CD14-positive monocyte (primary cell): ENCODE measurements at regions not wholly inside any gene's neighbourhood (a gene's known extent, or its start where the extent isn't known, plus 50 kb on each side); places are given as distances from the start of the nearest gene placed in this dataset.

Experiments
- DNase-seq, 3 donors: peaks; one replicate each; pipeline ENCODE4 v3.0.0-alpha.2; 2011 to 2022
- H2AFZ ChIP-seq: 2 replicates; pipeline ENCODE4 v1.6.0; 2012; ENCODE audit warnings: mild to moderate bottlenecking, low read depth, low read length, inconsistent platforms; ENCODE audit not compliant: insufficient read depth, poor library complexity, severe bottlenecking
- H3K27ac ChIP-seq, 2 donors: 1 replicate in 1 of 2; 2 replicates in 1 of 2; pipeline ENCODE4 v1.5.1; 2012 to 2013; ENCODE audit warnings: low read length in 2 of 2, control low read depth in 1 of 2, inconsistent platforms in 1 of 2, low read depth in 1 of 2, mild to moderate bottlenecking in 1 of 2
- H3K27me3 ChIP-seq, 2 donors: one replicate each; pipeline versions ENCODE4 v1.6.0 to v1.6.1; 2011 to 2013; ENCODE audit warnings: low read length in 2 of 2; ENCODE audit not compliant: control insufficient read depth in 2 of 2, insufficient read depth in 2 of 2
- H3K36me3 ChIP-seq, 2 donors: replicated peaks in 1 of 2; 1 replicate in 1 of 2; 2 replicates in 1 of 2; pipeline versions ENCODE4 v1.5.1 to v1.6.1; 2012 to 2013; ENCODE audit warnings: low read length in 2 of 2, control low read depth in 1 of 2, inconsistent platforms in 1 of 2, mild to moderate bottlenecking in 1 of 2; ENCODE audit not compliant: insufficient read depth in 2 of 2, control insufficient read depth in 1 of 2
- H3K4me1 ChIP-seq, 2 donors: 1 replicate in 1 of 2; 2 replicates in 1 of 2; pipeline versions ENCODE4 v1.5.1 to v1.6.1; 2012 to 2013; ENCODE audit warnings: low read length in 2 of 2, control low read depth in 1 of 2, inconsistent platforms in 1 of 2, mild to moderate bottlenecking in 1 of 2, moderate library complexity in 1 of 2; ENCODE audit not compliant: insufficient read depth in 2 of 2, control insufficient read depth in 1 of 2
- H3K4me2 ChIP-seq: replicated peaks from 2 replicates; pipeline ENCODE3; 2012; ENCODE audit warnings: low read length, moderate library complexity, mild to moderate bottlenecking; ENCODE audit not compliant: poor library complexity, severe bottlenecking; ENCODE audit errors: extremely low read depth
- H3K4me3 ChIP-seq, 3 experiments: fragments of 200-600 bp in 1 of 3; sonication (generic) in 1 of 3; replicated peaks in 1 of 3; 1 replicate in 2 of 3; 2 replicates in 1 of 3; pipeline ENCODE4 v1.5.1; 2011 to 2013; ENCODE audit warnings: low read length in 3 of 3, mild to moderate bottlenecking in 3 of 3, control low read depth in 2 of 3, low read depth in 2 of 3, inconsistent platforms in 1 of 3, moderate library complexity in 1 of 3
- H3K79me2 ChIP-seq: 2 replicates; pipeline ENCODE4 v1.6.0; 2012; ENCODE audit warnings: mild to moderate bottlenecking, control low read depth, inconsistent platforms, low read length, moderate library complexity; ENCODE audit not compliant: insufficient read depth
- H3K9ac ChIP-seq: 2 replicates; pipeline ENCODE4 v1.6.0; 2017; ENCODE audit warnings: low read length, mild to moderate bottlenecking; ENCODE audit not compliant: insufficient read depth, poor library complexity, severe bottlenecking
- H3K9me3 ChIP-seq, 2 donors: replicated peaks in 1 of 2; 1 replicate in 1 of 2; 2 replicates in 1 of 2; pipeline versions ENCODE4 v1.5.1 to v1.6.1; 2012 to 2013; ENCODE audit warnings: low read length in 2 of 2, control low read depth in 1 of 2; ENCODE audit not compliant: control insufficient read depth in 1 of 2, insufficient read depth in 1 of 2
- H4K20me1 ChIP-seq: 2 replicates; pipeline ENCODE4 v1.6.0; 2012; ENCODE audit warnings: mild to moderate bottlenecking, low read length, control low read depth, moderate library complexity; ENCODE audit not compliant: insufficient read depth
- H3K27ac Mint-ChIP-seq, 7 donors: one replicate each; pipeline ENCODE4 v1.8.0; 2020; ENCODE audit warnings: mild to moderate bottlenecking in 7 of 7, mixed read lengths in 7 of 7, moderate library complexity in 6 of 7, inconsistent platforms in 2 of 7
- H3K27me3 Mint-ChIP-seq, 3 donors: one replicate each; pipeline ENCODE4 v1.8.0; 2021 to 2022; ENCODE audit warnings: low read depth in 3 of 3, mild to moderate bottlenecking in 3 of 3, mixed read lengths in 3 of 3, moderate library complexity in 3 of 3, inconsistent platforms in 1 of 3
- H3K36me3 Mint-ChIP-seq, 2 donors: one replicate each; pipeline ENCODE4 v1.8.0; 2020; ENCODE audit warnings: mixed read lengths in 2 of 2, inconsistent platforms in 1 of 2, mild to moderate bottlenecking in 1 of 2
- H3K4me1 Mint-ChIP-seq: one replicate; pipeline ENCODE4 v1.8.0; 2020; ENCODE audit warnings: mild to moderate bottlenecking, mixed read lengths
- H3K4me3 Mint-ChIP-seq, 2 donors: one replicate each; pipeline ENCODE4 v1.8.0; 2020; ENCODE audit warnings: mild to moderate bottlenecking in 2 of 2, mixed read lengths in 2 of 2, moderate library complexity in 1 of 2
- H3K9me3 Mint-ChIP-seq, 7 donors: one replicate each; pipeline ENCODE4 v1.8.0; 2020 to 2022; ENCODE audit warnings: mixed read lengths in 7 of 7, mild to moderate bottlenecking in 6 of 7, moderate library complexity in 6 of 7, inconsistent platforms in 2 of 7
- CTCF ChIP-seq: fragments of 200-600 bp; IDR thresholded peaks from one replicate; pipeline ENCODE4 v1.8.0; 2022; ENCODE audit warnings: antibody characterized with exemption, mild to moderate bottlenecking
- WGBS: methylation state at CpG from one replicate; pipeline ENCODE4 v1.1.5; 2013; ENCODE audit warnings: missing lambda C conversion rate; ENCODE audit not compliant: insufficient coverage; 5-methylcytosine and 5-hydroxymethylcytosine counted together
- intact Hi-C, 2 donors: fragments of 100-400 bp; cut with micrococcal nuclease; formaldehyde crosslinking; loops; one replicate each; pipeline versions ENCODE4 v1.15.0 to v1.15.1; 2023

- no CpG with 5 or more reads among the region's 4 CpGs for WGBS
- H3K36me3 ChIP-seq = no peaks in the 10 kb centered on the region
- no peaks in the 10 kb centered on the region for H3K27me3 ChIP-seq
- peaks cover 0 to 1% (median 0%) of the 10 kb centered on the region in 3 donors for H3K27me3 Mint-ChIP-seq
- no peak overlapping the region for H3K4me3 Mint-ChIP-seq
- no peak overlapping the region for H3K4me2 ChIP-seq
- no peaks in the 10 kb centered on the region for H3K36me3 Mint-ChIP-seq
- peaks cover 20% of the 10 kb centered on the region for H3K4me1 Mint-ChIP-seq
- peaks cover 12 to 15% of the 10 kb centered on the region in 2 donors for H3K4me1 ChIP-seq
- no peaks in the 10 kb centered on the region for H3K9me3 ChIP-seq
- intact Hi-C loops = no loop called here
- no peak overlapping the region for H3K4me3 ChIP-seq
- no peak overlapping the region for H2AFZ ChIP-seq
- H4K20me1 ChIP-seq = no peaks in the 10 kb centered on the region
- H3K27ac ChIP-seq = no peak overlapping the region
- no peak for TF ChIP-seq CTCF
- no peak overlapping the region for H3K9ac ChIP-seq
- no peaks in the 10 kb centered on the region for H3K9me3 Mint-ChIP-seq
- DNase-seq = no peak
- H3K79me2 ChIP-seq = no peaks in the 10 kb centered on the region
- H3K27ac Mint-ChIP-seq = peak overlapping the region in 1 of 7 donors; percentile 2
Observed at GRCh38 chr21:38714039-38714817, 91.5 kb upstream of the ETS2 start.

DNA sequence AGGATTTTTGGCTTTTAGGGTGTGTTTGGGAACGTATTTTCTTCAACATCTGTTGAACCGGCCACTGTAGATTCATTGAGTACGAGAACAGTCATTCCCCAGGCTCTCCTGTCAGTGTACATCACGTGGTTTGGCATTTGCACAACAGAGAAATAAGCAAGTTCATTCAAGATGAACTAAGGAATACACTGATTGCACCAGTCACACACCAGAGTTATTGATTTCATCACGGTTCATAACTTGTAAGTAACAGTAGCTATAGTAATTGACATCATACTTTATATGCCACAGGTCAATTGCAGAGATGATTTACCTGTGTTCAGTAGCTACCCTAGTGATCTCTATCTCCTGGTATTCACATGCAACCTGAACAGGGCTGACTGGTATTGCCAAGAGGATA, 90.7 kb upstream of the ETS2 start:
- intact Hi-C loops = no loop called here
- no peak overlapping the region for H3K27ac Mint-ChIP-seq
- peaks cover 0 to 1% (median 0%) of the 10 kb centered on the region in 3 donors for H3K27me3 Mint-ChIP-seq

More for the DNA sequence above, 90.7 kb upstream of the ETS2 start:
- Histone ChIP-seq H3K27me3 (no peaks in the 10 kb centered on the region), H3K4me3 (no peak overlapping the region), H3K79me2 (no peaks in the 10 kb centered on the region), H3K9me3 (no peaks in the 10 kb centered on the region), H3K36me3 (no peaks in the 10 kb centered on the region), H3K27ac (no peak overlapping the region), H3K4me2 (no peak overlapping the region), H4K20me1 (no peaks in the 10 kb centered on the region), H3K9ac (no peak overlapping the region), H3K4me1 (peaks cover 12 to 16% of the 10 kb centered on the region in 2 donors), H2AFZ (no peak overlapping the region)
- H3K9me3 Mint-ChIP-seq = peaks cover 0 to 3% (median 0%) of the 10 kb centered on the region in 7 donors
- H3K4me1 Mint-ChIP-seq = peaks cover 20% of the 10 kb centered on the region
- no peak overlapping the region for H3K4me3 Mint-ChIP-seq
- 33% methylated on average over 3 of the region's 5 CpGs for WGBS
- H3K36me3 Mint-ChIP-seq = peaks cover 0 to 1% of the 10 kb centered on the region in 2 donors
- no peak for TF ChIP-seq CTCF
- no peak for DNase-seq
